Body of pancreas (tissue), 4 donors: ENCODE measurements at regions not wholly inside any gene's neighbourhood (a gene's known extent, or its start where the extent isn't known, plus 50 kb on each side); places are given as distances from the start of the nearest gene placed in this dataset.

Experiments
- POLR2A ChIP-seq, 3 donors: fragments of 450-650 bp; IDR thresholded peaks; one replicate each; pipeline ENCODE4 v1.6.1; 2016; ENCODE audit warnings: antibody characterized with exemption in 3 of 3, mild to moderate bottlenecking in 2 of 3
- TF ChIP-seq, protein P1 (sequence below), 7 experiments: fragments of 450-650 bp in 4 of 7; fragments of 200-600 bp in 3 of 7; sonication (generic) in 3 of 7; IDR thresholded peaks; one replicate each; pipeline ENCODE4 v1.5.1; 2016 to 2019; ENCODE audit warnings: antibody characterized with exemption in 7 of 7

DNA sequence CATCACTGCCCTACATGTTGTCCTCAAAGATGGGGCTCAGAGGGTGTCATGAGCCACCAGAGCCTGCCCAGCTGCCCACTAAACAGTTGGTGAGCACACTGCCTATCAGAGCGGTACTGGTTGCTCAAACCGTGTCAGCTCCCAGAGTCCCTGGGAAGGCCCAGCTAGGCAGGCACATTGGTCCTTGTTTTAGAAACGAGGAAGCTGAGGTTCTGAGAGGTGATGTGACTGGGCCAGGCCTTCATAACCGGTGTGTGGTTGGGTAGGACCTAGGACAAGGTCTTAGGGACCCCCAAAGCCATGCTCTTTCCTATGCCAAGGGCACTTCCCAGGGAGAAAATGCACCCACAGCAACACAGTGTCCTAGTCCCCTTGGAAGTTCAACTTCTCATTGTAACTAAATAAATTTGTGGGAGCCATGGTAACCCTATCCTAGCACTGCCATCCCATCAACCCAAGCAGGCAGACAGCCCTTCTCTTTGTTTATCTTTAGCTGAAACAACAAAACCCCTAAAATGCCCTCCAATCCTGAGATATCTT, 174.7 kb upstream of the PDE1C start:
- TF ChIP-seq, protein P1, sequence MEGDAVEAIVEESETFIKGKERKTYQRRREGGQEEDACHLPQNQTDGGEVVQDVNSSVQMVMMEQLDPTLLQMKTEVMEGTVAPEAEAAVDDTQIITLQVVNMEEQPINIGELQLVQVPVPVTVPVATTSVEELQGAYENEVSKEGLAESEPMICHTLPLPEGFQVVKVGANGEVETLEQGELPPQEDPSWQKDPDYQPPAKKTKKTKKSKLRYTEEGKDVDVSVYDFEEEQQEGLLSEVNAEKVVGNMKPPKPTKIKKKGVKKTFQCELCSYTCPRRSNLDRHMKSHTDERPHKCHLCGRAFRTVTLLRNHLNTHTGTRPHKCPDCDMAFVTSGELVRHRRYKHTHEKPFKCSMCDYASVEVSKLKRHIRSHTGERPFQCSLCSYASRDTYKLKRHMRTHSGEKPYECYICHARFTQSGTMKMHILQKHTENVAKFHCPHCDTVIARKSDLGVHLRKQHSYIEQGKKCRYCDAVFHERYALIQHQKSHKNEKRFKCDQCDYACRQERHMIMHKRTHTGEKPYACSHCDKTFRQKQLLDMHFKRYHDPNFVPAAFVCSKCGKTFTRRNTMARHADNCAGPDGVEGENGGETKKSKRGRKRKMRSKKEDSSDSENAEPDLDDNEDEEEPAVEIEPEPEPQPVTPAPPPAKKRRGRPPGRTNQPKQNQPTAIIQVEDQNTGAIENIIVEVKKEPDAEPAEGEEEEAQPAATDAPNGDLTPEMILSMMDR (IDR thresholded peaks at IDR 0.05): no peak
- no peak for TF ChIP-seq POLR2A (IDR thresholded peaks at IDR 0.05)
